ENCODE measurements at regions not wholly inside any gene's neighbourhood (a gene's known extent, or its start where the extent isn't known, plus 50 kb on each side); places are given as distances from the start of the nearest gene placed in this dataset.

GRCh38 chr16:51357839-51358238 lies 206.8 kb upstream of the SALL1 start:
- Mint-ChIP-seq H3K36me3 (ENCODE audit: low read depth) (no peaks in the 10 kb centered on the region), H3K4me1 (ENCODE audit: low read depth) (no peaks in the 10 kb centered on the region), H3K4me3 (no peak overlapping the region), H3K27me3 (ENCODE audit: insufficient read depth) (no peaks in the 10 kb centered on the region; the same call in 1 of the 2 replicates), H3K9me3 (no peaks in the 10 kb centered on the region), H3K27ac (no peak overlapping the region)
- no peak for DNase-seq
- no peak for TF ChIP-seq CTCF (IDR thresholded peaks at IDR 0.05)

- Mint-ChIP-seq H3K4me1 (ENCODE audit: low read depth) (no peaks in the 10 kb centered on the region), H3K4me3 (no peak overlapping the region), H3K9me3 (no peaks in the 10 kb centered on the region), H3K36me3 (ENCODE audit: low read depth) (no peaks in the 10 kb centered on the region), H3K27me3 (ENCODE audit: insufficient read depth) (no peaks in the 10 kb centered on the region; the same call in 1 of the 2 replicates), H3K27ac (no peak overlapping the region)
- TF ChIP-seq CTCF (IDR thresholded peaks at IDR 0.05) = no peak
- DNase-seq = no peak
Observed at GRCh38 chr16:51355875-51356274, 204.8 kb upstream of the SALL1 start.

- DNase-seq = no peak
Observed at GRCh38 chr16:51355195-51355594, 204.1 kb upstream of the SALL1 start.

GRCh38 chr16:51353055-51353454 lies 202.0 kb upstream of the SALL1 start:
- Mint-ChIP-seq H3K27ac (no peak overlapping the region), H3K4me3 (no peak overlapping the region), H3K36me3 (ENCODE audit: low read depth) (no peaks in the 10 kb centered on the region), H3K27me3 (ENCODE audit: insufficient read depth) (no peaks in the 10 kb centered on the region; the same call in 1 of the 2 replicates), H3K9me3 (no peaks in the 10 kb centered on the region), H3K4me1 (ENCODE audit: low read depth) (no peaks in the 10 kb centered on the region)
- no peak for DNase-seq
- TF ChIP-seq CTCF (IDR thresholded peaks at IDR 0.05) = no peak

More at GRCh38 chr16:51355195-51355594, 204.1 kb upstream of the SALL1 start:
- TF ChIP-seq CTCF (IDR thresholded peaks at IDR 0.05) = no peak
- Mint-ChIP-seq H3K4me1 (ENCODE audit: low read depth) (no peaks in the 10 kb centered on the region), H3K9me3 (no peaks in the 10 kb centered on the region), H3K27ac (no peak overlapping the region), H3K4me3 (no peak overlapping the region), H3K36me3 (ENCODE audit: low read depth) (no peaks in the 10 kb centered on the region), H3K27me3 (ENCODE audit: insufficient read depth) (no peaks in the 10 kb centered on the region; the same call in 1 of the 2 replicates)

GRCh38 chr16:51349626-51350025 lies 198.6 kb upstream of the SALL1 start:
- H3K9me3 Mint-ChIP-seq = no peaks in the 10 kb centered on the region
- H3K4me1 Mint-ChIP-seq (ENCODE audit: low read depth) = no peaks in the 10 kb centered on the region
- TF ChIP-seq CTCF (IDR thresholded peaks at IDR 0.05) = no peak
- no peak overlapping the region for H3K27ac Mint-ChIP-seq
- no peak overlapping the region for H3K4me3 Mint-ChIP-seq
- no peak for DNase-seq
- H3K36me3 Mint-ChIP-seq (ENCODE audit: low read depth) = no peaks in the 10 kb centered on the region
- no peaks in the 10 kb centered on the region; the same call in 1 of the 2 replicates for H3K27me3 Mint-ChIP-seq (ENCODE audit: insufficient read depth)

GRCh38 chr16:51343411-51343810 lies 192.3 kb upstream of the SALL1 start:
- Mint-ChIP-seq H3K27ac (no peak overlapping the region), H3K9me3 (no peaks in the 10 kb centered on the region), H3K36me3 (ENCODE audit: low read depth) (no peaks in the 10 kb centered on the region), H3K4me1 (ENCODE audit: low read depth) (no peaks in the 10 kb centered on the region), H3K27me3 (ENCODE audit: insufficient read depth) (peaks cover 2% of the 10 kb centered on the region), H3K4me3 (no peak overlapping the region)
- DNase-seq = no peak
- no peak for TF ChIP-seq CTCF (IDR thresholded peaks at IDR 0.05)

All from HFFc6 (cell line).